Gastroesophageal sphincter (tissue), 4 donors: ENCODE measurements at regions not wholly inside any gene's neighbourhood (a gene's known extent, or its start where the extent isn't known, plus 50 kb on each side); places are given as distances from the start of the nearest gene placed in this dataset.

ENCODE experiments used
- ATAC-seq: fragments of 150-250 bp; one replicate; pipeline ENCODE4 v1.9.1; 2016; ENCODE audit warnings: mild to moderate bottlenecking, moderate library complexity
- H3K27ac ChIP-seq, 4 donors: fragments of 200-600 bp; sonication (generic) in 3 of 4; 1 replicate in 3 of 4; 2 replicates in 1 of 4; pipeline ENCODE4 v1.5.1; 2016 to 2019
- H3K27me3 ChIP-seq: fragments of 200-600 bp; sonication (generic); one replicate; pipeline ENCODE4 v1.5.1; 2019
- H3K36me3 ChIP-seq, 2 donors: fragments of 200-600 bp; sonication (generic); one replicate each; pipeline ENCODE4 v1.5.1; 2019; ENCODE audit warnings: control low read depth in 1 of 2
- H3K4me1 ChIP-seq, 3 donors: fragments of 200-600 bp; sonication (generic); 1 replicate in 2 of 3; 2 replicates in 1 of 3; pipeline ENCODE4 v1.5.1; 2016 to 2019; ENCODE audit warnings: control low read depth in 2 of 3
- H3K4me3 ChIP-seq, 2 donors: fragments of 200-600 bp; sonication (generic); one replicate each; pipeline ENCODE4 v1.5.1; 2019; ENCODE audit warnings: mild to moderate bottlenecking in 1 of 2, moderate library complexity in 1 of 2
- H3K9me3 ChIP-seq, 3 donors: fragments of 200-600 bp; sonication (generic); one replicate each; pipeline ENCODE4 v1.5.1; 2017 to 2019; ENCODE audit warnings: control low read depth in 2 of 3
- EP300 ChIP-seq: sonication (generic); formaldehyde crosslinking; IDR thresholded peaks from one replicate; pipeline ENCODE4 v1.6.1; 2017; ENCODE audit warnings: antibody characterized with exemption, mild to moderate bottlenecking
- POLR2A ChIP-seq, 2 donors: fragments of 450-650 bp; IDR thresholded peaks; one replicate each; pipeline ENCODE4 v1.6.1; 2017; ENCODE audit warnings: antibody characterized with exemption in 2 of 2, mild to moderate bottlenecking in 2 of 2, moderate library complexity in 1 of 2
- POLR2AphosphoS5 ChIP-seq: sonication (generic); formaldehyde crosslinking; IDR thresholded peaks from one replicate; pipeline ENCODE4 v1.6.1; 2017; ENCODE audit warnings: antibody characterized with exemption
- WGBS, 2 donors: methylation state at CpG; one replicate each; pipeline ENCODE4 v1.1.5; 2018; ENCODE audit warnings: low coverage in 1 of 2; 5-methylcytosine and 5-hydroxymethylcytosine counted together
- TF ChIP-seq, protein P1 (sequence below), 4 experiments: fragments of 200-600 bp in 2 of 4; fragments of 450-650 bp in 2 of 4; sonication (generic) in 1 of 4; IDR thresholded peaks; one replicate each; pipeline ENCODE4 v1.5.1; 2017 to 2019; ENCODE audit warnings: antibody characterized with exemption in 4 of 4, mild to moderate bottlenecking in 2 of 4, moderate library complexity in 2 of 4

DNA sequence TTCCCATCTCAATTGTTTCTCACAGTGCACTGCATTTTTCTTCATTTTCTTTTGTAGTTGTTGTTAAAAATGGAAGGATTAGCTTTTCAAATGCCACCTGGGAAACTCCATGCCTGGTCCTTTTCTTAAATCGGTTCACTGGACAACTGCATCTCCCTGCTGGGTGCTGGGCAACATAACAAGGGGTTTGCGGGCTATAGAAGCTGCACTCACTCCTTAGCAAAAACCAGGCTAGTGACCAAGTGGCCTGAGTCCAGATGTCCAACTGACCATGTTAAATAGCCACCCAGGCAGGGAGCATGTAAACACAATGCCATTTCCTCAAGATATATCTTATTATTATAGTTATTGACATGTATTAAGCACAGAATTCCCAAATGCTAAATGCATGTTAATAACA is 264.9 kb downstream of the ICOS start:
- ATAC-seq, result no peak
- TF ChIP-seq EP300 (no peak), POLR2AphosphoS5 (no peak), POLR2A (IDR thresholded peaks at IDR 0.05) (no peak)
- TF ChIP-seq, protein P1, sequence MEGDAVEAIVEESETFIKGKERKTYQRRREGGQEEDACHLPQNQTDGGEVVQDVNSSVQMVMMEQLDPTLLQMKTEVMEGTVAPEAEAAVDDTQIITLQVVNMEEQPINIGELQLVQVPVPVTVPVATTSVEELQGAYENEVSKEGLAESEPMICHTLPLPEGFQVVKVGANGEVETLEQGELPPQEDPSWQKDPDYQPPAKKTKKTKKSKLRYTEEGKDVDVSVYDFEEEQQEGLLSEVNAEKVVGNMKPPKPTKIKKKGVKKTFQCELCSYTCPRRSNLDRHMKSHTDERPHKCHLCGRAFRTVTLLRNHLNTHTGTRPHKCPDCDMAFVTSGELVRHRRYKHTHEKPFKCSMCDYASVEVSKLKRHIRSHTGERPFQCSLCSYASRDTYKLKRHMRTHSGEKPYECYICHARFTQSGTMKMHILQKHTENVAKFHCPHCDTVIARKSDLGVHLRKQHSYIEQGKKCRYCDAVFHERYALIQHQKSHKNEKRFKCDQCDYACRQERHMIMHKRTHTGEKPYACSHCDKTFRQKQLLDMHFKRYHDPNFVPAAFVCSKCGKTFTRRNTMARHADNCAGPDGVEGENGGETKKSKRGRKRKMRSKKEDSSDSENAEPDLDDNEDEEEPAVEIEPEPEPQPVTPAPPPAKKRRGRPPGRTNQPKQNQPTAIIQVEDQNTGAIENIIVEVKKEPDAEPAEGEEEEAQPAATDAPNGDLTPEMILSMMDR (IDR thresholded peaks at IDR 0.05), result no peak
- no peak overlapping the region for H3K4me3 ChIP-seq
- no peaks in the 10 kb centered on the region for H3K9me3 ChIP-seq
- no peaks in the 10 kb centered on the region for H3K36me3 ChIP-seq
- WGBS, 2 donors, result 67 to 89% methylated on average over 1 to 2 of the region's 2 CpGs
- no peak overlapping the region for H3K27ac ChIP-seq
- no peaks in the 10 kb centered on the region for H3K4me1 ChIP-seq
- no peaks in the 10 kb centered on the region for H3K27me3 ChIP-seq

DNA sequence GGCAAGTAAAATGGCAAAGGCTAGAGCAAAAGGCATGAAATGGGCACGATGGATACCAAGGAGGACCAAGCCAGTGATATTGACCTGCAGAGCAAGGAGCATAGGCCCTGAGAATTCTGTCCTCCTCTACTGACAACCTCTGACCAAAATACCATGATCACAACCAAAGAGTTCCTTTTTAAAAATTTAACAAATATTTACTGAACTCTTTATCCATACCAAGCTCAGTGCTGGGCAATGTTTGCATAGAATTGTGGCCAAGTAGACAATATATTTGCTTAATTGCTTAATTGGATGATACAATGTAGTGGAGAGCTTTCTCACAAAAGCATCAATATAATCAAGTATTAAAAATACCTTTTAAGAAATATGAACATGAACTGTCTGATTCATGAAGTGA is 265.7 kb downstream of the ICOS start:
- 100% methylated on average over 1 of the region's 1 CpG; no CpG with 5 or more reads in 1 of the 2 donors for WGBS, 2 donors
- H3K27ac ChIP-seq, result no peak overlapping the region
- no peak for ATAC-seq
- H3K9me3 ChIP-seq, result no peaks in the 10 kb centered on the region
- no peaks in the 10 kb centered on the region for H3K4me1 ChIP-seq
- H3K4me3 ChIP-seq, result no peak overlapping the region
- no peaks in the 10 kb centered on the region for H3K36me3 ChIP-seq
- TF ChIP-seq POLR2A (IDR thresholded peaks at IDR 0.05) (no peak), EP300 (no peak), POLR2AphosphoS5 (no peak)
- TF ChIP-seq, protein P1 (IDR thresholded peaks at IDR 0.05), result no peak
- no peaks in the 10 kb centered on the region for H3K27me3 ChIP-seq

DNA sequence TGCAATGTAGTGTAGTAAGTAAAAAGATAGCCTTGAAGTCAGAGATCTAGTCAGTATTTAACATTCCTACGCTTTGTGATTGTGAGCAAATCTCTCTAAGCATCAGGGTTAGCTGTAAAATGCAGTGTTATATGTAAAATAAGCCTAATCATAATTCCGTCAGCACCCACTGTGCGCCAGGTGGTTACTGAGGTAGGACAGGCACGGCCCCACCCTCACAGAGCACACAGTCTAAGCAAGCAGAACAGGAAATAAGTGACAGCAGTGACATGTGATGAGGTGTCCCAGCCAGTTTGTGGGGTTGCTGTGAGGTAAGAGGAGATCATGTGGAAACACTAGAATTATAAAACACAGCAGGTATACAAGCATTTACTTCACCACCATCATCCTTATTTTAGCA is 267.1 kb downstream of the ICOS start:
- no peak for ATAC-seq
- H3K27me3 ChIP-seq, result no peaks in the 10 kb centered on the region
- no peaks in the 10 kb centered on the region for H3K36me3 ChIP-seq
- TF ChIP-seq POLR2A (IDR thresholded peaks at IDR 0.05) (no peak), POLR2AphosphoS5 (no peak), EP300 (no peak)
- TF ChIP-seq, protein P1 (IDR thresholded peaks at IDR 0.05), result no peak
- no peaks in the 10 kb centered on the region for H3K9me3 ChIP-seq
- no peak overlapping the region for H3K4me3 ChIP-seq
- H3K27ac ChIP-seq, result no peak overlapping the region
- H3K4me1 ChIP-seq, result no peaks in the 10 kb centered on the region
- 93% methylated on average over 4 of the region's 4 CpGs for WGBS, 2 donors

DNA sequence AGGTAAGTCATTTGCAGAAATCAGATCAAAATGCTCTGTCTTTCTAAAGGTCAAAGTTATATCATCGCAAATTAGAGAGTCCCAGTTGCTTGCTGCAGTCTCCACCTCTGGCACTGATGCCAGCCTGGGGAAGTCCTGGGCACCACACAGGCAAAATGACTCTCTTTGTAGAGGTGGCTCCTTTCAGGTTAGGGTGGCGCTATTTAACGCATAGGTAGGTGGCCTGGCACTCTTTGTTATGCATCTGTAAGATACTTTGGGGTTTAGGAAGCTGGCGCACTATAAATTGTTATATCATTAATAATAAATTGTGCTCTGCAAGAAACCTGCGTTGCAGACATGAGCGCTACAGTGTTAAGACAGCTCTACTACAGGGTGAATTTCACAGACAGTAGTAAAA is 268.5 kb downstream of the ICOS start:
- TF ChIP-seq, protein P1 (IDR thresholded peaks at IDR 0.05), result no peak
- TF ChIP-seq EP300 (no peak), POLR2AphosphoS5 (no peak), POLR2A (IDR thresholded peaks at IDR 0.05) (no peak)
- no peak for ATAC-seq
- H3K4me1 ChIP-seq, result no peaks in the 10 kb centered on the region
- no peaks in the 10 kb centered on the region for H3K9me3 ChIP-seq
- no peak overlapping the region for H3K4me3 ChIP-seq
- WGBS, 2 donors, result 72 to 86% methylated on average over 6 of the region's 6 CpGs
- H3K27me3 ChIP-seq, result no peaks in the 10 kb centered on the region
- no peaks in the 10 kb centered on the region for H3K36me3 ChIP-seq
- H3K27ac ChIP-seq, result no peak overlapping the region

DNA sequence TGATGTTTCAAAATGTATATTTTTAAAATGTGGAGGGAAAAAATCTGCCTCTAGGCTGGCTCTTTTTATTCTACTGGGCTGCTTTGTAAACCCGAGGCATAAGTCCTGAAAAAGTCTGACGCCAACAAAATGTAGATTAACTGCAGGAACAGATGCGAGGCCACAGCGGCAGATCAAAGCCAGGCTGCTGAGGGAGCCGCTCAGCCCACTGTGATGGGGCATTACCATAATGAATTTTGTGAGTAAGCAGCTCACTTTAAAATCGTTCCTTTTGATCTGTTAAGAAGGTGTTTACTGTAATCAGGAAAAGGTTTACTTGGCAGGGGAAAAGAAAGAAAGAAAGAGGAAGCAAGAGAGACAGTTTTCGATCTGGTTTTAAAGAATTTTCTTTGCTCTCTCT is 269.0 kb downstream of the ICOS start:
- no peaks in the 10 kb centered on the region for H3K36me3 ChIP-seq
- WGBS, 2 donors, result 48 to 55% methylated on average over 4 to 6 of the region's 7 CpGs

More for the DNA sequence above, 269.0 kb downstream of the ICOS start:
- Histone ChIP-seq H3K27ac (no peak overlapping the region), H3K27me3 (no peaks in the 10 kb centered on the region), H3K4me1 (no peaks in the 10 kb centered on the region), H3K9me3 (no peaks in the 10 kb centered on the region), H3K4me3 (no peak overlapping the region)
- TF ChIP-seq, protein P1 (IDR thresholded peaks at IDR 0.05), result no peak
- TF ChIP-seq POLR2AphosphoS5 (no peak), POLR2A (IDR thresholded peaks at IDR 0.05) (no peak), EP300 (no peak)
- no peak for ATAC-seq
